ENCODE measurements at regions not wholly inside any gene's neighbourhood (a gene's known extent, or its start where the extent isn't known, plus 50 kb on each side); places are given as distances from the start of the nearest gene placed in this dataset.
"Not testable (repeated sequence)": the region's sequence is repeated elsewhere in the genome, so short reads cannot be mapped to it uniquely, and the experiment has no call there.

- DNase-seq (ENCODE audit: low read depth): no peak
- H3K4me3 ChIP-seq (ENCODE audit: low read depth, low read length): no peak overlapping the region
- no peak for TF ChIP-seq CTCF (IDR thresholded peaks at IDR 0.05; ENCODE audit: insufficient read depth, low read depth, low read length, missing control alignments)
Measured at GRCh38 chr4:124065422-124065821, 647.1 kb downstream of the ANKRD50 start.

- no peak for TF ChIP-seq CTCF (IDR thresholded peaks at IDR 0.05; ENCODE audit: insufficient read depth, low read depth, low read length, missing control alignments)
- H3K4me3 ChIP-seq (ENCODE audit: low read depth, low read length): no peak overlapping the region
- DNase-seq (ENCODE audit: low read depth): no peak
Measured at GRCh38 chr4:124065936-124066335, 646.6 kb downstream of the ANKRD50 start.

GRCh38 chr4:124066595-124066994, 645.9 kb downstream of the ANKRD50 start:
- TF ChIP-seq CTCF (IDR thresholded peaks at IDR 0.05; ENCODE audit: insufficient read depth, low read depth, low read length, missing control alignments): no peak
- no peak for DNase-seq (ENCODE audit: low read depth)
- H3K4me3 ChIP-seq (ENCODE audit: low read depth, low read length): no peak overlapping the region

- H3K4me3 ChIP-seq (ENCODE audit: low read depth, low read length): no peak overlapping the region
- no peak for TF ChIP-seq CTCF (IDR thresholded peaks at IDR 0.05; ENCODE audit: insufficient read depth, low read depth, low read length, missing control alignments)
- DNase-seq (ENCODE audit: low read depth): no peak
Measured at GRCh38 chr4:124067046-124067445, 645.5 kb downstream of the ANKRD50 start.

GRCh38 chr4:124070688-124071484, 641.6 kb downstream of the ANKRD50 start:
- TF ChIP-seq CTCF (IDR thresholded peaks at IDR 0.05; ENCODE audit: insufficient read depth, low read depth, low read length, missing control alignments): no peak
- H3K4me3 ChIP-seq (ENCODE audit: low read depth, low read length): no peak overlapping the region
- no peak for DNase-seq (ENCODE audit: low read depth)

GRCh38 chr4:124075276-124075675, 637.3 kb downstream of the ANKRD50 start:
- DNase-seq (ENCODE audit: low read depth); H3K4me3 ChIP-seq (ENCODE audit: low read depth, low read length): not testable (repeated sequence)

GRCh38 chr4:124079174-124079780, 633.3 kb downstream of the ANKRD50 start:
- no peak for TF ChIP-seq CTCF (IDR thresholded peaks at IDR 0.05; ENCODE audit: insufficient read depth, low read depth, low read length, missing control alignments)
- H3K4me3 ChIP-seq (ENCODE audit: low read depth, low read length): no peak overlapping the region
- DNase-seq (ENCODE audit: low read depth): no peak

Data from GM12865 (cell line).